NCI-H2227 treated with DMSO at 0.1 percent for 48 hours (cell line): ENCODE measurements at regions not wholly inside any gene's neighbourhood (a gene's known extent, or its start where the extent isn't known, plus 50 kb on each side); places are given as distances from the start of the nearest gene placed in this dataset.

ENCODE experiments used
- DNase-seq: peaks from one replicate; lab custom pipeline; 2025; lab: John Stamatoyannopoulos, UW

DNA sequence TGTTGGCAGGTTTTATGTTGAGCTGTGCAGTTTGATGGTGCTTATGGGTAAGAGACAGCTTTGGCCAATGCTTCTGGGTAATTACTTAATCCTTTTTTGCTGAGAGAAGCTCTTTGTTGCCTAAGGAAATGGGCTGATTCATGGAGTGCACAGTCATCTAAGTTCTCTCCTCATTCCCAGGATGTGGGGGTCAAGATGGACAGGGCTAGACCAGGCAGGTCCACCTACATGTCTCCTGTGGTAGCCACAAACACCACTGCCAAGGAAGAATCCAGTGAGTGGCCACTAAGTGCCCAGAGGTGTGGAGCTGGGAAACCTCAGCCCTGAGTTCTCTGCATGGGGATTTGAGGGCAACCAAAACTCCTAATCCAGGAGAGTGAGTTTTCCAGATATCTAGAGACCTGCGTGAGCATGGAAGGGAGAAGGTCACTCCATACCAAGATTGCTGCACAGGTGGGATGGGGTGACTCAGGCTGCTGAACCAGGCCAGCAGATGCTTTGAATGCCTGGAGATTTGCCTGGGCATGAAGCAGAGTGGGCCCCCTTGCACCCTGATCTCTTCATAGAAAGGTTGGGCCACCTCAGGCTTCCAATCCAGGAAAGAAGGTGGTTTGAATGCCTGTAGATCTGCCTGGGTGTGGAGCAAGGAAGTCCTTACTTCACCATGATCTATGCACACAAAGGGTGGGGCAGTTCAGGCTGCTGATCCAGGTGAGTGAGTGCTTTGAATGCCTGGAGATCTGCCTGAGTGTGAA is 234.8 kb upstream of the GNPDA2 start:
- no peak for DNase-seq

- DNase-seq: no peak
Observed at GRCh38 chr4:44931720-44932119, 205.4 kb upstream of the GNPDA2 start.

DNA sequence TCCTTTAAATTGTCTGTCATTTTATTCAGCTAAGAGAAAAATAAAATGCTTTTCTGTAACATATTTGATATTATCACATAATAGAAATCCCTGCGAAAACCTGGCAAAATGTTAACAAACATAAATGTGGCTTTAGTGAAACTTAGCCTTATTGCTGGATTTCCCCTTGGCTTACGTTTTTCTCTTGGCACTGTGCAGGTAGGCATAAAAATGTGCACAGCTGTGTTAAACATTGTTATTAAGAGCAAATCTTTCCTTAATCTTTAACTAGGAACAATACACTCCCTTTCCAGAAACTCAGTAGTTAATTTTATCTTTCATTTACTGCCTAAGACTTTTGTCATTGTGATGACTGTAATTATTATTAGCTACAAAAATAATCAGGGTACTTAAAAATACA is 202.4 kb upstream of the GNPDA2 start:
- no peak for DNase-seq

- DNase-seq: peak; percentile 5
Observed at GRCh38 chr4:44927399-44928380, 201.3 kb upstream of the GNPDA2 start.

DNA sequence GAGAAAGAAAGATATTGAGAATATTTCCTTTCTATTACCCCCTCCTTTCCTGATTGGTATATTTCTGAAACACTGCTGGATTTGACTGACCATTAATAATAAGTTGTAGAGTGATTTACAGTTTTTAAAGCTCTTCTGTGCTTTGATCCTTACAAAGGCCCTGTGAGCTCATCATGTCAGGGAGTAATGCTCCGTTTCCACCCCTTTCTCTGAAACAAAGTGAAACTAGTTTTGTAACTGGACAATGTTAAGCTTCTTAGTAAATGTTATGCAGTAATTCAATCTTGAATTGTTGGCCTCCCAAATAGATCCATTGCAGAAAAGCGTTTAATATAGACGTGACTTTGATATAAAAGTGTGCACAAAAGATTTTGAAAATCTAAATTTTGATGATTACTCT is 190.1 kb upstream of the GNPDA2 start:
- peak; percentile 8 for DNase-seq

DNA sequence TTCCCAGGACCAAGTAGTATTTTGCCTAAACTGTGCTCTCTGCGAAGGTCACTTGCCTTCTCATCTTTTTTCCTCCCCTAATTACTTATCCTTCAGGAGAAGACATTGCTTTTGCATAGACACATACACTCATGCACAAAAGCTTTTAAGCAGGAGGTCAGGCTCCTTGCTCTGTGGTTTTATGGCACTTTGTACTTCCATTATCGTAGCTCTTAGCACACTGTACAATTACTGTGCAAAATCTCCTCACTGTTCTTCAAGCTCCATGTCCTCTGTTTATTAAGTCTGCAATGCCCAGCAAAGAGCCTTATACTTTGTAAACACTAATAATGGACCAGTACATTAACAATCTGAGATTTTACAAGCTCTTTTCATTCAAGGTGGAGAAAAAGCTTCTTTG is 188.4 kb upstream of the GNPDA2 start:
- peak; percentile 32 for DNase-seq

GRCh38 chr4:44914223-44914622 is 187.9 kb upstream of the GNPDA2 start:
- no peak for DNase-seq

DNA sequence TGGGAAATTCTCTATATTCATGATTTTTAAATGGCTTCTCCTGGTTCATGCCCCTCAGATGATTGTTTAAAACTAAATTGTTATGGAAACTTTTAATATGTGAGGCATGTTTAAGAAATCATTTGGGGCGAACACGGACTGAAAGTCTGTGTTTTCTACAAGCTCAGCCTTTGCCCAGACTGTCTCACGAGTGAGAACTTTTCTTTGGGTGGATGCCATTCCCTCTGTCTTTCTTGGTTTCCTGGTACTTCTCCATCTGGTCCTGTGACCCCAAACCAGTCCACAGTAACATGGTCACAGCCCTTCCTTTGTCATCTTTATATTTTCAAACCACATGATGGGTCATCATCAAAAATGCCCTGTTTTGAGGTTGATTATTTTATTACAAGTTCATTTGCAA is 186.6 kb upstream of the GNPDA2 start:
- no peak for DNase-seq

DNA sequence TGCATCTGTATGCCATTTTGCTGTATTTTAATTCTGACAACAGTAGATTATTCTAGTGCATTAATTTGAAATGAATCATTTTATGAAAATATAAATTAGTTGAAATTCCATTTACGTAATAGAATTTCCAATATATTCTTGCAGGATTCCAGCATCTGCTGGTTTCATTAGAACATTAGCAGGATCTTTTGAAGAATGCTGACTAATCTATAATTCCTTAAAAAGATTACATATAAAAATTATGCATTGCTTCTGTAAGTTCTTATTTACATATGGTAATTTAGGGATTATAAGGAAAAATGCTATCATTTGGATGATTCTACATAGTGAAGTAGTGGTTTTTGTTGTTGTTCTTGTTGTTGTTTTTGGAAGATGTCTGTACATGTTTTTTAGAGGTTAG is 182.2 kb upstream of the GNPDA2 start:
- no peak for DNase-seq

- DNase-seq: no peak
Observed at GRCh38 chr4:44872246-44872645, 145.9 kb upstream of the GNPDA2 start.

GRCh38 chr4:44871133-44871532 is 144.8 kb upstream of the GNPDA2 start:
- no peak for DNase-seq

GRCh38 chr4:44869985-44870384 is 143.6 kb upstream of the GNPDA2 start:
- no peak for DNase-seq

GRCh38 chr4:44869222-44869882 is 143.0 kb upstream of the GNPDA2 start:
- no peak for DNase-seq

DNA sequence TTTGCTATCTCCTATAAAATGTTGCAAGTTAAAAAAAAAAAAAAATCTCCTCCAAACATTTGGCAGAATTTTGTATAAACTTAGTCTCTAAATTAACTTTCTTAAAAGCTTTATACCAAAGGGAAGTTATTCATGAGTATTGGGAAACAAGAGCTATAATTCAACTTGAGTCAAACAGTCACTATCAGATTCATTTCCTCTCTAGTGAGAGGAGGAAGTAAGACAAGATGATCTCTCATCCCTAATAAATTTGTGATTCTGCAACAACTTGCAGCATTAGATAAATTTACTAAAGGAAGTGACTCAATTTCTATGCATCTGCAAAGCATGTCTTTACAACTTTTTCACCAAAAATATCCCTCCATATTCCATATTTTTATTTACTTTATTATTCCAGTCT is 135.4 kb upstream of the GNPDA2 start:
- DNase-seq: no peak

GRCh38 chr4:44859477-44859876 is 133.1 kb upstream of the GNPDA2 start:
- no peak for DNase-seq

DNA sequence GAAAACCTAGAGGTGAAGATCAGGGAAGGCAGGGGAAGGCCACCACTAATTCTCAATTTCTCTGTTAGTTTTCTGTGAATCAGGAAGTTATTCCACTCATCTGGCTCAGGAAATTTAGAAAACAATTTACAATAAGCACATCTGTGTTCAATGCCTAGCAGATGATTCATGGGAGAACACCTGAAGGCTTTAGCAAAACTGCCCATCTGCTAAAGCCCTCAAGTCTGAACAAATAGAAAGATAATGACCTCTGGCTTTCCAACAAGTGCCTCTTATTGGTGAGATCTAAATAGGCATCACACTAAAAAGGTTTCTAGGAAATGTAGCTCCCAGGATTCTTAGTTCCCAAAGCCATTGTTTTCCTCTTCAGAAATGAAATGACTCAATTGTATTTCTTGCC is 122.1 kb upstream of the GNPDA2 start:
- DNase-seq: no peak

GRCh38 chr4:44845993-44846392 is 119.6 kb upstream of the GNPDA2 start:
- no peak for DNase-seq

- DNase-seq: no peak
Observed at GRCh38 chr4:44845309-44845708, 119.0 kb upstream of the GNPDA2 start.

DNA sequence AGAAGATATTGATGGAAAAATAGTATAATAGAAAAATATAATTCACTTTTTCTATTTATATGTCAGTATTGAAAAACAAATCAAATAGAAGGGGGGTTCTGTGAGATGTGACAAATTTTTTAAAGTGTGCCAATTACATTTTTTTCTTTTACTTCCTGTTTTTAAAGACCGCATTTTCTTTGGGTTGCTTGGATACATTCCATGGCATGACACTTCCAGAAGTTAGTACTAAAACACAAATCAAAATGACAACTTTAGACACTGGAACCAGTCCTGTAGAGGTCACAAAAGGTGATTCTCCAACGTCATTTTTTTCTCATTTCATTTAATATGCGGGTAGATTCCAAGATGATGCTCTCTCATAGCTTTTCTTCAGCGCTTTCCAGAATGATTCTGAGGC is 116.2 kb upstream of the GNPDA2 start:
- no peak for DNase-seq

- DNase-seq: no peak
Observed at GRCh38 chr4:44817930-44818329, 91.6 kb upstream of the GNPDA2 start.

GRCh38 chr4:44806071-44806470 is 79.7 kb upstream of the GNPDA2 start:
- no peak for DNase-seq

DNA sequence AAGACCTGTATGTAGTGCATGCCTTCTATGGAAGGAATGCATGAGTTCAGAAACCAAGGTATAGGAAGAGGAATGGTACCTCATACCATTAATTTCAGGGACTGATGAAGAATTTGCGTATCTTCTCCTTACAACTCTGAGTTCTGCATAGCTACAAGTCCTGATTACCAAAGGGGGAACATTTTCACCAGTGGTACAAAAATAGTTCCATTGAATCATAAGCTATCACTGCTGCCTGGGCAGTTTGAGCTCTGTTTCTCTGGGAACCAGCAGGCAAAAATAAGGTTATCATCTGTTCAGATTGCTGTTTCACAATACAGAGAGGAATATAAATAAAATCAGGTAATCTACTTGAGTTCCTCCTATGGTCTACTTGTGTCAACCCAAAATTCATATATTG is 77.9 kb upstream of the GNPDA2 start:
- no peak for DNase-seq

DNA sequence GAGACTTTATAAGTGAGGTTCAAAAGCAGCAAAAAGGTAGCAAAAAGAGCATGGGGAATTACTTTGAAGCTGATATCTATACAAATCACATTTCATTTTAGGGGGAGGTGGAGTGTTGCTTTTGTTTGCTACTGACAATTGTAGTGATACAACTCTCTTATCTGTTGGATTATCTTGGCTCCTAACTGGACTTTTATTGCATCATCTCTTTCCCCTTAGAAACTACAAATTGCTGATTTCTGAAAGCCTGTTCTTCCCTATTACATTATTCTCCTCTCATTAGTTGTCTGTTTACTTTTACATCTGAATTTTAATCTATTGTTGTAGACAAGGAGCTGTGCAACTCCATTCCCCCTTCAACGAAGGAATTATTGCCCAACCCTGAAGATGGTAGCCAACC is 75.0 kb upstream of the GNPDA2 start:
- DNase-seq: no peak
